OCI-LY7 (cell line): ENCODE measurements at regions not wholly inside any gene's neighbourhood (a gene's known extent, or its start where the extent isn't known, plus 50 kb on each side); places are given as distances from the start of the nearest gene placed in this dataset.

ENCODE experiments used
- BruUV-seq: library from RNA; stranded (reverse); fragments of 400-500 nt; replicated peaks from 2 replicates; lab custom pipeline; 2021; lab: Mats Ljungman, UMichigan
- CTCF ChIA-PET: fragments of 300-600 bp; sonication (Branson Sonifier 250); formaldehyde crosslinking; loops from one replicate; lab custom pipeline; 2022; ENCODE audit warnings: antibody characterized with exemption; ENCODE audit not compliant: unreplicated experiment; lab: Charles Lee
- POLR2A ChIA-PET: fragments of 300-600 bp; sonication (Branson Sonifier 250); formaldehyde crosslinking; loops from one replicate; lab custom pipeline; 2022; ENCODE audit warnings: antibody characterized with exemption; lab: Charles Lee
- DNase-seq: peaks from one replicate; pipeline ENCODE4 v3.0.0-alpha.2; 2015; ENCODE audit warnings: low spot score
- H2AFZ ChIP-seq: fragments of 200-600 bp; sonication (generic), shearing (Covaris generic); 2 replicates; pipeline ENCODE4 v1.6.1; 2014; ENCODE audit warnings: mild to moderate bottlenecking, antibody characterized with exemption, low read length, moderate library complexity
- H3K27ac ChIP-seq: fragments of 200-600 bp; sonication (generic); 2 replicates; pipeline ENCODE4 v1.5.1; 2014; ENCODE audit warnings: mixed run types, low read depth, mild to moderate bottlenecking, moderate library complexity, low read length, inconsistent platforms; ENCODE audit not compliant: poor library complexity, severe bottlenecking
- H3K36me3 ChIP-seq: fragments of 200-600 bp; sonication (generic); 2 replicates; pipeline ENCODE4 v1.6.1; 2014; ENCODE audit warnings: mild to moderate bottlenecking, antibody characterized with exemption, low read length, moderate library complexity, mixed read lengths; ENCODE audit not compliant: insufficient read depth
- H3K4me1 ChIP-seq: fragments of 200-600 bp; sonication (generic); 2 replicates; pipeline ENCODE4 v1.5.1; 2014; ENCODE audit warnings: mild to moderate bottlenecking, low read length; ENCODE audit not compliant: insufficient read depth, poor library complexity, severe bottlenecking
- H3K4me2 ChIP-seq: fragments of 200-600 bp; sonication (generic); 2 replicates; pipeline ENCODE4 v1.6.1; 2014; ENCODE audit warnings: mild to moderate bottlenecking, low read length
- H3K4me3 ChIP-seq: fragments of 200-600 bp; sonication (generic); 2 replicates; pipeline ENCODE4 v1.5.1; 2014; ENCODE audit warnings: mild to moderate bottlenecking, low read depth, low read length; ENCODE audit not compliant: poor library complexity, severe bottlenecking
- H3K79me2 ChIP-seq: fragments of 200-600 bp; sonication (generic); 2 replicates; pipeline ENCODE4 v1.6.1; 2016; ENCODE audit warnings: low read depth, mild to moderate bottlenecking, low read length, moderate library complexity, mixed read lengths; ENCODE audit not compliant: insufficient read depth
- H3K9me2 ChIP-seq: fragments of 200-600 bp; sonication (generic); 2 replicates; pipeline ENCODE4 v1.6.1; 2016; ENCODE audit warnings: mild to moderate bottlenecking, low read length, mixed read lengths; ENCODE audit not compliant: insufficient read depth
- H3K9me3 ChIP-seq: fragments of 200-600 bp; sonication (generic); 2 replicates; pipeline ENCODE4 v1.6.1; 2014; ENCODE audit warnings: mild to moderate bottlenecking, mixed run types, low read length, mixed read lengths
- H4K20me1 ChIP-seq: fragments of 200-600 bp; sonication (generic); 2 replicates; pipeline ENCODE4 v1.6.1; 2014; ENCODE audit warnings: mild to moderate bottlenecking, antibody characterized with exemption, low read length, moderate library complexity, mixed read lengths; ENCODE audit not compliant: insufficient read depth
- CTCF ChIP-seq: fragments of 200-600 bp; sonication (generic); conservative IDR thresholded peaks from 2 replicates; pipeline ENCODE4 v1.5.1; 2014; ENCODE audit warnings: mild to moderate bottlenecking, antibody characterized with exemption, low read length, moderate library complexity, mixed read lengths
- EZH2phosphoT487 ChIP-seq: fragments of 200-600 bp; sonication (generic); IDR thresholded peaks from 2 replicates; pipeline ENCODE4 v1.6.1; 2018; ENCODE audit warnings: low read depth, borderline replicate concordance, mild to moderate bottlenecking, mixed run types, antibody characterized with exemption, low read length, moderate library complexity, mixed read lengths
- intact Hi-C: fragments of 100-400 bp; cut with micrococcal nuclease; formaldehyde crosslinking; loops from one replicate; pipeline ENCODE4 v1.10.0; 2022; ENCODE audit not compliant: unreplicated experiment

DNA sequence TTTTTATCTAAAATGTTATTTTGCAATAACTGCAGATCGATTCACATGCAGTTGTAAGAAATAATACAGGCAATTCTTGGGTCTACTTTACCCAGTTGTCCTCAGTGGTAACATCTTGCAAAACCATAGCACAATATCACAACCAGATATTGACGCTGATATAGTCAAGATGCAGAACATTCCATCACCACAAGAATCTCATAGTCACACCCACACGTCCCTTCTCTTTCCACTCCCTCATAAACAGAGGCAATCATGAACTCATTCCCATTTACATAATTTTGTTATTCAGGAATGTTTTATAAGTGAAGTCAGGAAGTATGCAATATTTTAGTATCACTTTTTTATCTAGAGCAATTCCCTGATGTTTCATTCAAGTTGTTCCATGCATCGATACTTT lies 797.5 kb upstream of the RAB6C start:
- Histone ChIP-seq H3K4me3 (no peak overlapping the region), H3K4me2 (no peak overlapping the region), H4K20me1 (no peaks in the 10 kb centered on the region), H3K4me1 (no peaks in the 10 kb centered on the region), H3K27ac (no peak overlapping the region), H3K79me2 (no peaks in the 10 kb centered on the region), H3K9me3 (no peaks in the 10 kb centered on the region), H3K9me2 (no peaks in the 10 kb centered on the region), H3K36me3 (no peaks in the 10 kb centered on the region), H2AFZ (no peak overlapping the region)
- POLR2A ChIA-PET: no interaction called here
- CTCF ChIA-PET: no interaction called here
- DNase-seq: no peak
- no TSS peak for BruUV-seq
- intact Hi-C loops: no loop called here
- no peak for TF ChIP-seq EZH2phosphoT487

DNA sequence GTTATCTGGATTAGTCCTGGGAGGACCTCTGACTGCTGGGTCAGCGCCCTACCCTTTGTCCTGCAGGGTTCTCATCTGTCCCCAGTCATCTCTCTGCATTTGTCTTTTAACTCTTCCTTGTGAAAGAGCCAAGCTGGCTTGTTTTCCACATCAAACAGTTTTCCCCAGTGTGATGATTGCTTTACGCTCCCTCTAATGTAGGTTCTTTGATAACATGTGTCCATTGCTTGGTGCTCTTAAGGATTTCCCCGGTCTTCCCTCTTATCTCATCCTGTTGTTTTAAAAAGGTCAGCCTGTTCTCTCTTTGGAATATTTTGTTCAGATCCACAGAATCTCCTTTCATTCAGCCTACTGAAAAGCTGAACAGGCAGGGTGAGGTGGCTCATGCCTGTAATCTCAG lies 792.1 kb upstream of the RAB6C start:
- H3K79me2 ChIP-seq: no peaks in the 10 kb centered on the region
- ChIA-PET POLR2A (no interaction called here), CTCF (no interaction called here)
- intact Hi-C loops: no loop called here
- no peak overlapping the region for H3K4me2 ChIP-seq
- no peak overlapping the region for H3K4me3 ChIP-seq
- TF ChIP-seq EZH2phosphoT487 (no peak), CTCF (no peak)
- no TSS peak for BruUV-seq
- no peaks in the 10 kb centered on the region for H3K9me3 ChIP-seq
- no peaks in the 10 kb centered on the region for H4K20me1 ChIP-seq
- no peaks in the 10 kb centered on the region for H3K4me1 ChIP-seq
- no peak overlapping the region for H3K27ac ChIP-seq
- H3K36me3 ChIP-seq: no peaks in the 10 kb centered on the region
- no peak overlapping the region for H2AFZ ChIP-seq
- DNase-seq: no peak
- H3K9me2 ChIP-seq: no peaks in the 10 kb centered on the region

GRCh38 chr2:129188451-129188850 lies 791.0 kb upstream of the RAB6C start:
- no peak for DNase-seq
- POLR2A ChIA-PET: interaction anchor here (0.7 kb wide), 1 partner anchor 261 kb away, joined by 3 read pairs; no protein-coding TSS in a partner anchor
- TF ChIP-seq CTCF: no peak
- TF ChIP-seq EZH2phosphoT487: no peak
- intact Hi-C loops: no loop called here
- CTCF ChIA-PET: no interaction called here
- H3K9me2 ChIP-seq: no peaks in the 10 kb centered on the region
- H3K4me3 ChIP-seq: no peak overlapping the region
- H3K9me3 ChIP-seq: no peaks in the 10 kb centered on the region
- no peak overlapping the region for H3K27ac ChIP-seq
- H2AFZ ChIP-seq: no peak overlapping the region
- no peak overlapping the region for H3K4me2 ChIP-seq
- no peaks in the 10 kb centered on the region for H3K79me2 ChIP-seq
- no peaks in the 10 kb centered on the region for H3K36me3 ChIP-seq
- no peaks in the 10 kb centered on the region for H4K20me1 ChIP-seq
- no TSS peak for BruUV-seq
- no peaks in the 10 kb centered on the region for H3K4me1 ChIP-seq
